H1 (cell line): ENCODE measurements at regions not wholly inside any gene's neighbourhood (a gene's known extent, or its start where the extent isn't known, plus 50 kb on each side); places are given as distances from the start of the nearest gene placed in this dataset.

Experiments used
- CTCF ChIA-PET: fragments of 300-600 bp; sonication (Branson Sonifier 250); formaldehyde crosslinking; loops from one replicate; lab custom pipeline; 2021; ENCODE audit not compliant: partially characterized antibody; lab: Charles Lee
- POLR2A ChIA-PET: fragments of 300-600 bp; sonication (Branson Sonifier 250); formaldehyde crosslinking; loops from one replicate; lab custom pipeline; 2021; ENCODE audit warnings: inconsistent platforms; ENCODE audit not compliant: partially characterized antibody; lab: Charles Lee
- DNase-seq, 2 experiments: peaks; one replicate each; pipeline versions ENCODE4 v3.0.0 to v3.0.0-alpha.2; 2010 to 2022; ENCODE audit warnings: low spot score in 2 of 2, low read depth in 1 of 2, mixed read lengths in 1 of 2
- FAIRE-seq: peaks from 2 replicates; lab custom pipeline; 2011; peaks lifted over from hg19 to GRCh38; lab: Jason Lieb, UNC
- H2AFZ ChIP-seq: 2 replicates; pipeline ENCODE4 v1.8.1; 2012; ENCODE audit warnings: low read length, inconsistent platforms
- H2AK5ac ChIP-seq: 2 replicates; pipeline ENCODE4 v1.6.1; 2013; ENCODE audit warnings: low read depth, low read length
- H2BK120ac ChIP-seq: replicated peaks from 2 replicates; pipeline ENCODE3; 2013; ENCODE audit warnings: low read depth, low read length, inconsistent platforms
- H2BK12ac ChIP-seq: 2 replicates; pipeline ENCODE4 v1.6.1; 2013; ENCODE audit warnings: low read depth, low read length
- H2BK15ac ChIP-seq: 2 replicates; pipeline ENCODE4 v1.6.1; 2013; ENCODE audit warnings: low read length
- H2BK20ac ChIP-seq: 2 replicates; pipeline ENCODE4 v1.6.1; 2013; ENCODE audit warnings: low read length
- H2BK5ac ChIP-seq: 2 replicates; pipeline ENCODE4 v1.6.1; 2013; ENCODE audit warnings: low read depth, low read length
- H3K14ac ChIP-seq: 2 replicates; pipeline ENCODE4 v1.6.1; 2013; ENCODE audit warnings: inconsistent platforms; ENCODE audit not compliant: insufficient read length
- H3K18ac ChIP-seq: 2 replicates; pipeline ENCODE4 v1.6.1; 2013; ENCODE audit warnings: low read length; ENCODE audit errors: extremely low read depth
- H3K23ac ChIP-seq: 2 replicates; pipeline ENCODE4 v1.6.1; 2013; ENCODE audit warnings: inconsistent platforms; ENCODE audit not compliant: insufficient read length
- H3K23me2 ChIP-seq: 2 replicates; pipeline ENCODE4 v1.6.1; 2013; ENCODE audit warnings: low read depth, low read length
- H3K27ac ChIP-seq: 2 replicates; pipeline ENCODE4 v1.6.1; 2011; ENCODE audit warnings: low read depth, low read length, inconsistent platforms
- H3K27me3 ChIP-seq, 4 experiments: replicated peaks in 1 of 4; 1 replicate in 1 of 4; 2 replicates in 3 of 4; pipeline versions ENCODE4 v1.6.1 to v1.8.1; 2011 to 2013; ENCODE audit warnings: low read length in 3 of 4, mild to moderate bottlenecking in 3 of 4, inconsistent platforms in 2 of 4, mixed read lengths in 2 of 4, moderate library complexity in 1 of 4; ENCODE audit not compliant: control insufficient read depth in 3 of 4, insufficient read depth in 3 of 4; ENCODE audit errors: extremely low read depth in 1 of 4
- H3K36me3 ChIP-seq, 4 experiments: 2 replicates each; pipeline versions ENCODE4 v1.6.1 to v1.8.1; 2011 to 2013; ENCODE audit warnings: mild to moderate bottlenecking in 4 of 4, low read length in 3 of 4, moderate library complexity in 2 of 4, control low read depth in 1 of 4, inconsistent platforms in 1 of 4; ENCODE audit not compliant: insufficient read depth in 4 of 4, control insufficient read depth in 2 of 4
- H3K4ac ChIP-seq: replicated peaks from 2 replicates; pipeline ENCODE3; 2013; ENCODE audit warnings: low read length, low read depth, mixed read lengths, inconsistent platforms; ENCODE audit not compliant: insufficient read length
- H3K4me1 ChIP-seq, 4 experiments: replicated peaks in 1 of 4; 1 replicate in 1 of 4; 2 replicates in 3 of 4; pipeline versions ENCODE4 v1.6.1 to v1.8.1; 2011 to 2013; ENCODE audit warnings: low read length in 3 of 4, inconsistent platforms in 2 of 4, mixed read lengths in 1 of 4; ENCODE audit not compliant: insufficient read depth in 4 of 4, control insufficient read depth in 3 of 4
- H3K4me2 ChIP-seq, 2 experiments: 2 replicates each; pipeline versions ENCODE4 v1.6.1 to v1.8.1; 2011 to 2013; ENCODE audit warnings: low read depth in 2 of 2, low read length in 2 of 2, control low read depth in 1 of 2, inconsistent platforms in 1 of 2, mild to moderate bottlenecking in 1 of 2; ENCODE audit not compliant: insufficient read depth in 1 of 2
- H3K4me3 ChIP-seq, 4 experiments: fragments of 200-600, 300-600 bp in 1 of 4; sonication (generic), shearing (Covaris generic), sonication (Bioruptor Twin) in 1 of 4; 2 replicates each; pipeline versions ENCODE4 v1.5.1 to v1.8.1; 2011 to 2016; ENCODE audit warnings: low read length in 4 of 4, low read depth in 3 of 4, control low read depth in 2 of 4, inconsistent platforms in 2 of 4, mild to moderate bottlenecking in 2 of 4, mixed read lengths in 1 of 4, moderate library complexity in 1 of 4; ENCODE audit not compliant: insufficient read depth in 2 of 4; ENCODE audit errors: extremely low read depth in 1 of 4
- H3K56ac ChIP-seq: replicated peaks from 2 replicates; pipeline ENCODE3; 2013; ENCODE audit warnings: low read depth, mild to moderate bottlenecking, mixed read lengths, low read length, inconsistent platforms; ENCODE audit not compliant: insufficient read length
- H3K79me1 ChIP-seq: 2 replicates; pipeline ENCODE4 v1.6.1; 2013; ENCODE audit warnings: low read depth, low read length, control low read depth
- H3K79me2 ChIP-seq, 2 experiments: 2 replicates each; pipeline versions ENCODE4 v1.6.1 to v1.8.1; 2012 to 2013; ENCODE audit warnings: low read length in 2 of 2, mild to moderate bottlenecking in 2 of 2, inconsistent platforms in 1 of 2; ENCODE audit not compliant: insufficient read depth in 2 of 2, control insufficient read depth in 1 of 2
- H3K9ac ChIP-seq, 4 experiments: replicated peaks in 1 of 4; 1 replicate in 1 of 4; 2 replicates in 3 of 4; pipeline versions ENCODE4 v1.6.1 to v1.8.1; 2011 to 2013; ENCODE audit warnings: low read depth in 3 of 4, low read length in 3 of 4, control low read depth in 2 of 4, mild to moderate bottlenecking in 2 of 4, moderate library complexity in 2 of 4, inconsistent platforms in 1 of 4; ENCODE audit errors: extremely low read depth in 1 of 4
- H3K9me3 ChIP-seq, 2 experiments: 2 replicates each; pipeline versions ENCODE4 v1.6.1 to v1.8.1; 2012 to 2013; ENCODE audit warnings: mild to moderate bottlenecking in 2 of 2, moderate library complexity in 2 of 2, control low read depth in 1 of 2, inconsistent platforms in 1 of 2, low read depth in 1 of 2, low read length in 1 of 2, mixed read lengths in 1 of 2; ENCODE audit not compliant: insufficient read depth in 2 of 2
- H4K20me1 ChIP-seq, 2 experiments: replicated peaks in 1 of 2; 2 replicates each; pipeline versions ENCODE3 to v1.8.1; 2011 to 2013; ENCODE audit warnings: inconsistent platforms in 2 of 2, low read length in 2 of 2, mild to moderate bottlenecking in 1 of 2; ENCODE audit not compliant: insufficient read depth in 2 of 2, control insufficient read depth in 1 of 2
- H4K5ac ChIP-seq: 2 replicates; pipeline ENCODE4 v1.6.1; 2013; ENCODE audit warnings: low read length, low read depth, mixed read lengths, inconsistent platforms; ENCODE audit not compliant: insufficient read length
- H4K8ac ChIP-seq: 2 replicates; pipeline ENCODE4 v1.8.0; 2013; ENCODE audit warnings: mild to moderate bottlenecking, moderate library complexity, low read length, inconsistent platforms; ENCODE audit not compliant: insufficient read depth; ENCODE audit errors: extremely low read depth
- H4K91ac ChIP-seq: replicated peaks from 2 replicates; pipeline ENCODE3; 2013; ENCODE audit warnings: low read length, mixed read lengths, inconsistent platforms; ENCODE audit not compliant: insufficient read length
- BRCA1 ChIP-seq: IDR thresholded peaks from 2 replicates; pipeline ENCODE4 v1.6.1; 2012; ENCODE audit warnings: low read depth, low read length, improper control_type of control experiment
- CBX8 ChIP-seq: fragments of 300-800, 300-1000 bp; sonication (generic); IDR thresholded peaks from 2 replicates; pipeline ENCODE4 v1.7.1; 2016; ENCODE audit warnings: low read depth, low read length, borderline replicate concordance
- CREB1 ChIP-seq: IDR thresholded peaks from 2 replicates; pipeline ENCODE4 v1.6.1; 2012; ENCODE audit warnings: inconsistent platforms
- HDAC2 ChIP-seq, 2 experiments: fragments of 300-600 bp in 1 of 2; sonication (generic) in 1 of 2; IDR thresholded peaks; 2 replicates each; pipeline ENCODE4 v1.6.1; 2011 to 2012; ENCODE audit warnings: low read depth in 2 of 2, low read length in 2 of 2, mild to moderate bottlenecking in 2 of 2, moderate library complexity in 2 of 2, borderline replicate concordance in 1 of 2, inconsistent platforms in 1 of 2
- JUN ChIP-seq: IDR thresholded peaks from 2 replicates; pipeline ENCODE4 v1.6.1; 2011; ENCODE audit warnings: low read depth, mild to moderate bottlenecking, improper control_type of control experiment, low read length
- JUND ChIP-seq: IDR thresholded peaks from 2 replicates; pipeline ENCODE4 v1.6.1; 2011; ENCODE audit warnings: mild to moderate bottlenecking, improper control_type of control experiment, low read length
- POLR2A ChIP-seq, 2 experiments: IDR thresholded peaks; 1 replicate in 1 of 2; 2 replicates in 1 of 2; pipeline ENCODE4 v1.6.1; 2011; ENCODE audit warnings: low read depth in 2 of 2, low read length in 2 of 2, mild to moderate bottlenecking in 2 of 2; ENCODE audit errors: control extremely low read depth in 1 of 2
- RAD21 ChIP-seq, 2 experiments: IDR thresholded peaks in 1 of 2; conservative IDR thresholded peaks in 1 of 2; 2 replicates each; pipeline ENCODE4 v1.6.1; 2011; ENCODE audit warnings: low read depth in 2 of 2, low read length in 2 of 2, improper control_type of control experiment in 1 of 2, inconsistent platforms in 1 of 2, mild to moderate bottlenecking in 1 of 2, moderate library complexity in 1 of 2
- RFX5 ChIP-seq: IDR thresholded peaks from 2 replicates; pipeline ENCODE4 v1.6.1; 2011; ENCODE audit warnings: low read depth, low read length, improper control_type of control experiment, borderline replicate concordance
- RXRA ChIP-seq: IDR thresholded peaks from 2 replicates; pipeline ENCODE4 v1.6.1; 2011; ENCODE audit warnings: low read depth, mild to moderate bottlenecking, low read length, moderate library complexity; ENCODE audit not compliant: insufficient read depth
- SAP30 ChIP-seq: fragments of 300-600 bp; sonication (generic); IDR thresholded peaks from 2 replicates; pipeline ENCODE4 v1.7.1; 2012; ENCODE audit warnings: low read length, moderate library complexity, mild to moderate bottlenecking, inconsistent platforms; ENCODE audit not compliant: insufficient read depth, insufficient replicate concordance
- SIRT6 ChIP-seq: IDR thresholded peaks from one replicate; pipeline ENCODE4 v1.7.1; 2012; ENCODE audit warnings: low read length, inconsistent platforms
- SP4 ChIP-seq: IDR thresholded peaks from 2 replicates; pipeline ENCODE4 v1.6.1; 2012; ENCODE audit warnings: low read length, inconsistent platforms
- ZNF274 ChIP-seq: IDR thresholded peaks from 2 replicates; pipeline ENCODE4 v1.7.0; 2012; ENCODE audit warnings: low read length, borderline replicate concordance; ENCODE audit errors: extremely low read depth
- WGBS, 2 experiments: shearing (Covaris generic) in 1 of 2; methylation state at CpG; one replicate each; pipeline versions ENCODE4 v1.1.6 to v1.1.7; 2013 to 2015; ENCODE audit warnings: low lambda C conversion rate in 2 of 2, mixed read lengths in 2 of 2, inconsistent platforms in 1 of 2, low coverage in 1 of 2, missing lambda C conversion rate in 1 of 2; ENCODE audit not compliant: insufficient replicate concordance in 2 of 2, insufficient coverage in 1 of 2, insufficient read length in 1 of 2; ENCODE audit errors: extremely low coverage in 1 of 2, missing lambda C conversion rate in 1 of 2; 5-methylcytosine and 5-hydroxymethylcytosine counted together
- TF ChIP-seq, protein P1 (sequence below): IDR thresholded peaks from 2 replicates; pipeline ENCODE4 v1.6.1; 2011; ENCODE audit warnings: low read length, improper control_type of control experiment

- Histone ChIP-seq H3K14ac (no peak overlapping the region), H3K4me3 (no peak overlapping the region), H3K27me3 (no peaks in the 10 kb centered on the region), H3K9ac (no peak overlapping the region), H3K4ac (no peak overlapping the region), H2BK15ac (no peak overlapping the region), H4K5ac (no peak overlapping the region), H4K91ac (no peak overlapping the region), H3K4me2 (no peak overlapping the region), H3K18ac (no peak overlapping the region), H2AK5ac (no peak overlapping the region), H4K8ac (no peak overlapping the region), H3K79me1 (no peaks in the 10 kb centered on the region), H4K20me1 (no peaks in the 10 kb centered on the region), H3K27ac (no peak overlapping the region), H2BK5ac (no peak overlapping the region), H2BK20ac (no peak overlapping the region), H3K9me3 (no peaks in the 10 kb centered on the region), H3K56ac (no peak overlapping the region), H2BK12ac (no peak overlapping the region), H3K4me1 (no peaks in the 10 kb centered on the region), H3K23ac (no peak overlapping the region), H3K79me2 (no peaks in the 10 kb centered on the region), H2BK120ac (no peak overlapping the region), H3K36me3 (no peaks in the 10 kb centered on the region), H2AFZ (no peak overlapping the region), H3K23me2 (no peaks in the 10 kb centered on the region)
- DNase-seq (no peak), FAIRE-seq (no peak)
- POLR2A ChIA-PET = no interaction called here
- CTCF ChIA-PET = interaction anchor here (0.9 to 1.4 kb wide), 3 partner anchors 9 to 283 kb away, joined by 3 to 4 read pairs (median 3); no protein-coding TSS in a partner anchor
- WGBS, 2 experiments = 45% methylated on average over 2 of the region's 2 CpGs; no CpG with 5 or more reads in 1 of the 2 experiments
- no peak for TF ChIP-seq JUND
- no peak for TF ChIP-seq HDAC2 (IDR thresholded peaks at IDR 0.05; ENCODE audit: borderline replicate concordance in 1 of 2, low read depth in 2 of 2, low read length in 2 of 2)
- TF ChIP-seq, protein P1, sequence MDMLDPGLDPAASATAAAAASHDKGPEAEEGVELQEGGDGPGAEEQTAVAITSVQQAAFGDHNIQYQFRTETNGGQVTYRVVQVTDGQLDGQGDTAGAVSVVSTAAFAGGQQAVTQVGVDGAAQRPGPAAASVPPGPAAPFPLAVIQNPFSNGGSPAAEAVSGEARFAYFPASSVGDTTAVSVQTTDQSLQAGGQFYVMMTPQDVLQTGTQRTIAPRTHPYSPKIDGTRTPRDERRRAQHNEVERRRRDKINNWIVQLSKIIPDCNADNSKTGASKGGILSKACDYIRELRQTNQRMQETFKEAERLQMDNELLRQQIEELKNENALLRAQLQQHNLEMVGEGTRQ = no peak
- no peak for TF ChIP-seq CREB1
- TF ChIP-seq POLR2A (IDR thresholded peaks at IDR 0.05; ENCODE audit: control extremely low read depth in 1 of 2, low read depth in 2 of 2, low read length in 2 of 2) = no peak
- no peak for TF ChIP-seq BRCA1
- no peak for TF ChIP-seq RXRA
- no peak for TF ChIP-seq RAD21 (IDR thresholded peaks at IDR 0.05 in 1 of 2, conservative IDR thresholded peaks at IDR 0.05 in 1 of 2; ENCODE audit: low read depth in 2 of 2, low read length in 2 of 2)
- no peak for TF ChIP-seq SIRT6
- TF ChIP-seq SAP30 = no peak
- no peak for TF ChIP-seq CBX8
- TF ChIP-seq JUN = no peak
- no peak for TF ChIP-seq SP4
- no peak for TF ChIP-seq ZNF274
- TF ChIP-seq RFX5 = no peak
Measured at GRCh38 chr4:73681776-73682175, 58.6 kb upstream of the CXCL8 start.
